ENCODE measurements at regions not wholly inside any gene's neighbourhood (a gene's known extent, or its start where the extent isn't known, plus 50 kb on each side); places are given as distances from the start of the nearest gene placed in this dataset.

DNA sequence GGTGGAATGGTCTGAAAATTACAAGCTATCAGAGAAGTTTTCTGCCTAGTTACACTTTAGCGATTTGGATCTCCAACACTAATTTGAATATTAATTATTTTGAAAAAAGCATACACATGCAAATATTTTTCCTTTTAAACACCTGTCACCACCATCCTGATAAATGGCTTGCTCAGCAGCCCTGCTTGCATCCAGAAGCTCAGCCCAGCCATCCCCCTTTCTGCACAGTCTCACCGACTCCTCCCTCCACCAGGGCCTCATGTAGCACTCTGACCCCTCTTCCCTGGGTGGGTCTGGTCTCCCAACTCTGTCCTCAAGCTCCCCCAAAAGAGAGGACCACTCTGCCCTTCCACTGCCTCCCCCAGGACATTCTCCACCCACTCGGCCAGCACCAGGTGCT is 70.0 kb downstream of the C5orf15 start:
- Histone ChIP-seq H3K4me1 (no peaks in the 10 kb centered on the region), H3K27ac (no peak overlapping the region), H3K27me3 (ENCODE audit: low read depth) (no peaks in the 10 kb centered on the region), H3K9me3 (no peaks in the 10 kb centered on the region), H3K36me3 (no peaks in the 10 kb centered on the region), H3K4me3 (no peak overlapping the region)
- ATAC-seq (no peak), DNase-seq (no peak)
- TF ChIP-seq, protein P1, sequence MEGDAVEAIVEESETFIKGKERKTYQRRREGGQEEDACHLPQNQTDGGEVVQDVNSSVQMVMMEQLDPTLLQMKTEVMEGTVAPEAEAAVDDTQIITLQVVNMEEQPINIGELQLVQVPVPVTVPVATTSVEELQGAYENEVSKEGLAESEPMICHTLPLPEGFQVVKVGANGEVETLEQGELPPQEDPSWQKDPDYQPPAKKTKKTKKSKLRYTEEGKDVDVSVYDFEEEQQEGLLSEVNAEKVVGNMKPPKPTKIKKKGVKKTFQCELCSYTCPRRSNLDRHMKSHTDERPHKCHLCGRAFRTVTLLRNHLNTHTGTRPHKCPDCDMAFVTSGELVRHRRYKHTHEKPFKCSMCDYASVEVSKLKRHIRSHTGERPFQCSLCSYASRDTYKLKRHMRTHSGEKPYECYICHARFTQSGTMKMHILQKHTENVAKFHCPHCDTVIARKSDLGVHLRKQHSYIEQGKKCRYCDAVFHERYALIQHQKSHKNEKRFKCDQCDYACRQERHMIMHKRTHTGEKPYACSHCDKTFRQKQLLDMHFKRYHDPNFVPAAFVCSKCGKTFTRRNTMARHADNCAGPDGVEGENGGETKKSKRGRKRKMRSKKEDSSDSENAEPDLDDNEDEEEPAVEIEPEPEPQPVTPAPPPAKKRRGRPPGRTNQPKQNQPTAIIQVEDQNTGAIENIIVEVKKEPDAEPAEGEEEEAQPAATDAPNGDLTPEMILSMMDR (IDR thresholded peaks at IDR 0.05), result no peak
- intact Hi-C loops (cut with DNase I), result no loop called here

DNA sequence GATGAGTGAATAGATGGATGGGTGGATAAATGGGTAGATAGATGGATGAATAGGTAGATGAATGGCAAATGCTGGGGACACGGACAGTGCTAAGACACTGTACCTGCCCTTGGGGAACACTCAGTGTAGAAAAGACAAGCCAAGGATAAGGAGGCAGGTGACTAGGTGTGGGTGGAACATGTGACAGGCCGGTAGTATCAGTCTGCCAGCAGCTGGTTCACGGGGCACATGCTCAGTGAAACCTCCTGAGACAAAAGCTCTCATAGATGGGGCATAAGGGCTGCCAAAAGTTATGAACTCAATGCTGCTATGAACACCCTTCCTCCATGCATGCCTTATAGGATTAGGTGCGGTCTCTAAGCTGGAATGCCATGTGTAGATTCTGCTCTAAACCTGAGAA is 71.0 kb downstream of the C5orf15 start:
- H3K9me3 ChIP-seq, result no peaks in the 10 kb centered on the region
- TF ChIP-seq, protein P1 (IDR thresholded peaks at IDR 0.05), result no peak
- H3K27ac ChIP-seq, result no peak overlapping the region
- H3K4me1 ChIP-seq, result no peaks in the 10 kb centered on the region
- ATAC-seq (no peak), DNase-seq (no peak)
- H3K4me3 ChIP-seq, result no peak overlapping the region
- intact Hi-C loops (cut with DNase I), result no loop called here
- H3K27me3 ChIP-seq (ENCODE audit: low read depth), result no peaks in the 10 kb centered on the region
- no peaks in the 10 kb centered on the region for H3K36me3 ChIP-seq

DNA sequence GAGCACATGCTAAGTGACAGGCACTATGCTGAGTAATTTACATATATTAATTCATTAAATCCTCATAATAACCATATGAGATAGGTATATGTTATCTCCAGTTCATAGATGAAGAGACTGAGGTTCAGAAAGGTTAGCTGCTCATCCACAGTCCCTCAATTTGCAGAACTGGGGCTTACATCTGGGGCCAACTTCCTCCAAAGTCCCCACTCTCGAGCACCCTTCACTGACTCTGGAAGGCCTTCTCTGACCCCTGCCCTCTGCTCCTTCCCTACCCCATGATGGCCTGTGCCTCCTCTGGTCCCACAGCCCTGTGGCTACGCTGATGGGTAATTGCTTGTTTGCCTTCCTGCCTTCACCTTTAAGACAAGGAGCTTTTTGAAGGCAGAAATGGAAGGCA is 71.6 kb downstream of the C5orf15 start:
- intact Hi-C loops (cut with DNase I), result no loop called here
- TF ChIP-seq, protein P1 (IDR thresholded peaks at IDR 0.05), result no peak
- Histone ChIP-seq H3K4me3 (no peak overlapping the region), H3K9me3 (no peaks in the 10 kb centered on the region), H3K27me3 (ENCODE audit: low read depth) (no peaks in the 10 kb centered on the region), H3K27ac (no peak overlapping the region), H3K36me3 (no peaks in the 10 kb centered on the region), H3K4me1 (no peaks in the 10 kb centered on the region)
- ATAC-seq, result no peak
- no peak for DNase-seq

DNA sequence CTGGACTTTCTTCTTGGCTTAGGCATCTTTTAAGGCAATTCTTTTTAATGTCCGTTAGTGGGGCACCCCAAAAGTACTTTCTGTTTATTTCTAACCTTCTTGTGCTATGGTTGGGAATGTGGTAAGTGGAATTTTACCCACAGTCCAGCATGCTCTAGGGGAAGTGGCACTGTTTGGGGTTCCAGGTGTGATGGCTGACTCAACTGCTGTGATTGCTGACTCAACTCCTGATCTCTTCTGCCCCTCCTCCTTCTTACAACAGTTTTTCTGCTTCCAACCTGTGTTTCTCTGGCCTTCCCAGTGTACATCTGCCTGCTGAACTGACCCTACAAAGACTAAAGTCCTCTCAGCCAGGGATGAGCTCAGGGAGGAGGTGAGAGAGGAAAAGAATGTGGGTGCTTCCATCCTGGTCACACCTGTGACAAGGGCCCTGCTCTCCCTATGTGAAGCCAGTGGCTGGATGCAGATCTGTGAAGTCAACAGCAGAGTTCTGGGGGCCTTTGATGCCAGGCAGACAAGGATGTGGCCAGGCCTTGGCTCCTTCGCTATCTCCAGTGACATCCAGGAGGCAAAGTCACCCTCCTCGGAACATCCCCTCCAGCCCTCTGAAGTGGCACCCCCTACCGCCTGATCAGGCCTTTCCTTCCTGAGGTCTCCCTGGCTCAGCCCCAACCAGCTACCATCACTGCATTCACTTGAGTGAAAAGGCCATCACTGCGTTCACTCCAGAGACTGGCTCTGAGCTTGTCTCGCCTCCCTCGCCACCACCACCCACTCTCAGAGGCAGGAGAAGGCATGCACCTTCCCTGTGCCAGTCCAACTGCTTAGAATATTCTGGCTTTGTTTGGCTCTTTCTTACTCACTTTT is 72.2 kb downstream of the C5orf15 start:
- no peaks in the 10 kb centered on the region for H3K4me1 ChIP-seq
- TF ChIP-seq, protein P1 (IDR thresholded peaks at IDR 0.05), result no peak
- H3K4me3 ChIP-seq, result no peak overlapping the region
- H3K9me3 ChIP-seq, result no peaks in the 10 kb centered on the region
- intact Hi-C loops (cut with DNase I), result no loop called here
- no peaks in the 10 kb centered on the region for H3K36me3 ChIP-seq
- ATAC-seq (no peak), DNase-seq (no peak)
- H3K27ac ChIP-seq, result no peak overlapping the region
- no peaks in the 10 kb centered on the region for H3K27me3 ChIP-seq (ENCODE audit: low read depth)

DNA sequence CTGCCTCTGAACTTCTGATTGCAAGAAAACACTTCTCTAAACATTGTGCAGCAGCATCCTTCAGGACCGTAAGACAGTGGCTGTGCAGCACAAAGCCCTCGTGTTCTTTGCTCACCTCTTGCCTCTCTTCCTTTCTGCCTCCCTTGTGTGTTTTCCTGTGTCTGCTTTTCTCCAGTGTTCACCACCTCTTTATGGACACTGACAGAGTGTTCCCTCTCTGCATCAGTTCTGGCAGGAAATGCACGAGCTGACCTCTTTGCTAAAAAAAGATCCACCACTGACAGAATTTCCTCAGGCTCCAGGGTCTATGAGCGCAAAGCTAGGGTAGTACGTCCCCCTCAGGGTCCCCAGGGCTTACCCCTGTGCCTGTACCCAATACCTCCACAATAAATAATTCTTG is 74.3 kb downstream of the C5orf15 start:
- H3K36me3 ChIP-seq, result no peaks in the 10 kb centered on the region
- H3K9me3 ChIP-seq, result no peaks in the 10 kb centered on the region
- no peak overlapping the region for H3K27ac ChIP-seq
- TF ChIP-seq, protein P1 (IDR thresholded peaks at IDR 0.05), result no peak
- no peaks in the 10 kb centered on the region for H3K27me3 ChIP-seq (ENCODE audit: low read depth)
- DNase-seq (no peak), ATAC-seq (no peak)
- H3K4me3 ChIP-seq, result no peak overlapping the region
- intact Hi-C loops (cut with DNase I), result no loop called here
- no peaks in the 10 kb centered on the region for H3K4me1 ChIP-seq
